Activated T-cell treated with anti-CD3 and anti-CD28 coated beads, Interleukin-2, amount 50 U/mL, for 72 hours (primary cell): ENCODE measurements at regions not wholly inside any gene's neighbourhood (a gene's known extent, or its start where the extent isn't known, plus 50 kb on each side); places are given as distances from the start of the nearest gene placed in this dataset.
"Not testable (repeated sequence)": the region's sequence is repeated elsewhere in the genome, so short reads cannot be mapped to it uniquely, and the experiment has no call there.

Source experiments
- ATAC-seq, 2 donors: fragments of 150-1000 bp; cut with Tn5 transposase; replicated peaks in 1 of 2; 2 replicates each; pipeline ENCODE4 v1.10.0; 2021; ENCODE audit warnings: moderate library complexity in 2 of 2, mild to moderate bottlenecking in 1 of 2
- DNase-seq, 2 donors: peaks; one replicate each; pipeline ENCODE4 v3.0.0; 2021 to 2022; ENCODE audit warnings: mixed read lengths in 1 of 2
- H3K27ac Mint-ChIP-seq: one replicate; pipeline ENCODE4 v1.8.0; 2022; ENCODE audit warnings: mild to moderate bottlenecking, moderate library complexity, mixed read lengths
- H3K27me3 Mint-ChIP-seq: one replicate; pipeline ENCODE4 v1.8.0; 2022; ENCODE audit warnings: low read depth, mixed read lengths
- H3K36me3 Mint-ChIP-seq, 2 donors: one replicate each; pipeline ENCODE4 v1.8.0; 2022; ENCODE audit warnings: mixed read lengths in 2 of 2, mild to moderate bottlenecking in 1 of 2; ENCODE audit not compliant: insufficient read depth in 2 of 2
- H3K4me1 Mint-ChIP-seq: one replicate; pipeline ENCODE4 v1.8.0; 2022; ENCODE audit warnings: low read depth, mixed read lengths
- H3K4me3 Mint-ChIP-seq, 2 donors: one replicate each; pipeline ENCODE4 v1.8.0; 2022; ENCODE audit warnings: mild to moderate bottlenecking in 2 of 2, mixed read lengths in 2 of 2, moderate library complexity in 2 of 2
- H3K9me3 Mint-ChIP-seq, 2 donors: one replicate each; pipeline ENCODE4 v1.8.0; 2022; ENCODE audit warnings: mixed read lengths in 2 of 2

- DNase-seq (no peak), ATAC-seq (no peak)
- no peaks in the 10 kb centered on the region for H3K4me1 Mint-ChIP-seq
- H3K36me3 Mint-ChIP-seq = peaks cover 4 to 14% of the 10 kb centered on the region in 2 donors
- peaks cover 6 to 8% of the 10 kb centered on the region in 2 donors for H3K9me3 Mint-ChIP-seq
- H3K27me3 Mint-ChIP-seq = peaks cover 6% of the 10 kb centered on the region
- H3K27ac Mint-ChIP-seq = no peak overlapping the region
- no peak overlapping the region for H3K4me3 Mint-ChIP-seq
These were observed 179.9 kb upstream of the TSHZ3 start for GRCh38 chr19:31529121-31529520.

DNA sequence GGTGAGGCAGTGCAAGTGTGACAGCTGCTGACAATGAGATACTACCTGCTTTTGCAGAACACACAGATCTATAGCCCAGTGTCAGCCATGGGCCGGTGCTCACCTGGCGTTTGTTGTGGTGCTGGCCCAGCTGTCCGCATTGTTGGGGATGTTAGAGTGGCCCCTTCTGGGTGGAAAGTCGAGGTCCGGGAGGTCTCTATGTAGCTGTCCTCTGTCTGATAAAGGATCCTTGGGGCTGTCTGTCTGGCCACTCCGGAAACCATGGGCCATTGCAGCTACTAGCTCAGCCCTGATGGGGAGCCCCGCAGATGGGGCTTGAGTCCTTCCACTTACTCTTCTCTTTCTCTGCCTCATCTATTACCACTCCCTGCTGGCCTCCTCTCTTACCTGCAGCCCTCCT, 181.5 kb upstream of the TSHZ3 start:
- Mint-ChIP-seq H3K27me3 (peaks cover 6% of the 10 kb centered on the region), H3K36me3 (peaks cover under 1 to 9% of the 10 kb centered on the region in 2 donors), H3K9me3 (peaks cover 2% of the 10 kb centered on the region in 2 donors), H3K4me3 (no peak overlapping the region), H3K4me1 (no peaks in the 10 kb centered on the region), H3K27ac (no peak overlapping the region)
- no peak for DNase-seq
- no peak for ATAC-seq

GRCh38 chr19:31531326-31531725, 182.1 kb upstream of the TSHZ3 start:
- DNase-seq (no peak), ATAC-seq (no peak)
- peaks cover 2% of the 10 kb centered on the region in 2 donors for H3K9me3 Mint-ChIP-seq
- H3K4me3 Mint-ChIP-seq = no peak overlapping the region
- H3K36me3 Mint-ChIP-seq = peaks cover 0 to 4% of the 10 kb centered on the region in 2 donors
- no peak overlapping the region for H3K27ac Mint-ChIP-seq
- peaks cover 6% of the 10 kb centered on the region for H3K27me3 Mint-ChIP-seq
- H3K4me1 Mint-ChIP-seq = no peaks in the 10 kb centered on the region

GRCh38 chr19:31532034-31532433, 182.8 kb upstream of the TSHZ3 start:
- peaks cover 0 to 3% of the 10 kb centered on the region in 2 donors for H3K36me3 Mint-ChIP-seq
- ATAC-seq (no peak), DNase-seq (no peak)
- peaks cover 6% of the 10 kb centered on the region for H3K27me3 Mint-ChIP-seq
- no peak overlapping the region for H3K27ac Mint-ChIP-seq
- no peaks in the 10 kb centered on the region for H3K4me1 Mint-ChIP-seq
- peaks cover 0 to 2% of the 10 kb centered on the region in 2 donors for H3K9me3 Mint-ChIP-seq
- H3K4me3 Mint-ChIP-seq = no peak overlapping the region

GRCh38 chr19:31533114-31533513, 183.9 kb upstream of the TSHZ3 start:
- ATAC-seq (no peak), DNase-seq (no peak)
- no peak overlapping the region for H3K27ac Mint-ChIP-seq
- peaks cover 6% of the 10 kb centered on the region for H3K27me3 Mint-ChIP-seq
- peaks cover 0 to under 1% of the 10 kb centered on the region in 2 donors for H3K36me3 Mint-ChIP-seq
- H3K9me3 Mint-ChIP-seq = peaks cover 0 to 6% of the 10 kb centered on the region in 2 donors
- no peaks in the 10 kb centered on the region for H3K4me1 Mint-ChIP-seq
- no peak overlapping the region for H3K4me3 Mint-ChIP-seq

GRCh38 chr19:31534231-31534630, 185.0 kb upstream of the TSHZ3 start:
- ATAC-seq (no peak), DNase-seq (no peak)
- Mint-ChIP-seq H3K4me3 (no peak overlapping the region), H3K27ac (no peak overlapping the region), H3K4me1 (no peaks in the 10 kb centered on the region), H3K9me3 (peaks cover 0 to 7% of the 10 kb centered on the region in 2 donors), H3K27me3 (peaks cover 6% of the 10 kb centered on the region), H3K36me3 (peaks cover 1 to 2% of the 10 kb centered on the region in 2 donors)

DNA sequence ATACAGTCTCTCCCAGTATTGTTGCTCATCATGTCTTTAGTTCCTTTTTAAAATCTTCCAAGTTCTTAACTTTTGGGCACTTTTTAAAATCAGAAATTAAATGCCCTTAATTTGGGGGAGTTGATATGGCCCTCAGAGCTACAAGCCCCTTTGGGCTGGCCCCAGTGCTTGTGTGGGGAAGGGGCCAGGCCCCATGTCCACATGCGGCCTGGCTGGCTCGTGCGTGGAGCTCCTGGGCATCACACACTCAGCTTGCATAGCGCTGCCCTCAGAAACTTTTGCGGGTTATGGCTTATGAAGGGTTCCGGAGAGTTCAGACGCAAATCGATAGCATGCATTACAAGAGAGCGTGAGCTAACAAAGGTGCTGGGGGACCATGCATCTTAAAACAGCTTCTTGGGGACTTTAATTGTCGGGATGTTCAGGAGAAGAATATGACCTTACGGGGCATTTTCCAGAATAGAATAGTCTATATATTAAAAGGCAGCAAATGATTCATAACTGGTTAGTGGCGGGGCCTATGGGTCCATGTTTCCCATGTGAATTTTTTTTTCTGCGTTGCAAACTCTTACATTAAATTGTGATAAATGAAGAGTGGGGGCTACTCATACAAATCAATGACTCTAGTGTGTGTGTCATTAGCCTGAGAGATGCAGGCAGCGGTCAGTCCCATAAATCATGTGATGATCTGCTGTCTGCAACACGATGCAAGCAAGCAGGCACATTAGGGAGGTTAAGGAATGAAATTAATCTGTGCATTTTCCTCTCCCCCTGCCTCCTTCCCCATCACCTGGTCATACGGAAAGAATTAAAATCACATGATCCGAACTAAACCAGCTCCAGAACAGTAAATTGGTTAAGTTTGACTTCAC, 185.8 kb upstream of the TSHZ3 start:
- Mint-ChIP-seq H3K36me3 (peaks cover 1 to 2% of the 10 kb centered on the region in 2 donors), H3K27me3 (peaks cover 6% of the 10 kb centered on the region), H3K4me3 (no peak overlapping the region), H3K27ac (no peak overlapping the region), H3K4me1 (no peaks in the 10 kb centered on the region), H3K9me3 (peaks cover 0 to 7% of the 10 kb centered on the region in 2 donors)
- no peak for DNase-seq
- no peak for ATAC-seq

GRCh38 chr19:31535691-31536460, 186.6 kb upstream of the TSHZ3 start:
- H3K4me3 Mint-ChIP-seq = no peak overlapping the region
- peaks cover 6% of the 10 kb centered on the region for H3K27me3 Mint-ChIP-seq
- H3K4me1 Mint-ChIP-seq = no peaks in the 10 kb centered on the region
- no peak overlapping the region for H3K27ac Mint-ChIP-seq
- peaks cover 1 to 2% of the 10 kb centered on the region in 2 donors for H3K36me3 Mint-ChIP-seq
- H3K9me3 Mint-ChIP-seq = peaks cover 0 to 7% of the 10 kb centered on the region in 2 donors
- ATAC-seq (no peak), DNase-seq (no peak)

GRCh38 chr19:31537136-31537535, 187.9 kb upstream of the TSHZ3 start:
- Mint-ChIP-seq H3K27ac (no peak overlapping the region), H3K4me3 (no peak overlapping the region), H3K36me3 (peaks cover 1 to 2% of the 10 kb centered on the region in 2 donors), H3K9me3 (peaks cover 0 to 7% of the 10 kb centered on the region in 2 donors), H3K27me3 (peaks cover 12% of the 10 kb centered on the region), H3K4me1 (no peaks in the 10 kb centered on the region)
- no peak for ATAC-seq
- DNase-seq = no peak

DNA sequence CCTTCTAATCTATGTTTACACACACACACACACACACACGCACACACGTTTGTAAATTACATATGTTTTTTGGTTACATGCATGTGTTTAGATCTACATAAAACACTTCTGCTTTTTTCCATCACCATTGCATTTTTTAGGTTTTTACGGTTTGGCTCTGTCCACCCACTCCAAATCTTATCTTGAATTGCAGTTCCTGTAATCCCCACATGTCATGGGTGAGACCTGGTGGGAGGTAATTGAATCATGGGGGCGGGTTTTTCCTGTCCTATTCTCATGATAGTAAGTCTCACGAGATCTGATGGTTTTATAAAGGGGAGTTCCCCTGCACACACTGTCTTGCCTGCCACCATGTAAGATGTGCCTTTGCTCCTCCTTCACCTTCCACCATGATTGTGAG, 188.7 kb upstream of the TSHZ3 start:
- H3K27ac Mint-ChIP-seq, H3K4me1 Mint-ChIP-seq, H3K36me3 Mint-ChIP-seq, H3K4me3 Mint-ChIP-seq, ATAC-seq, DNase-seq, H3K9me3 Mint-ChIP-seq: not testable (repeated sequence)
- H3K27me3 Mint-ChIP-seq = peaks cover 12% of the 10 kb centered on the region

- Mint-ChIP-seq H3K36me3 (peaks cover 1 to 2% of the 10 kb centered on the region in 2 donors), H3K4me1 (no peaks in the 10 kb centered on the region), H3K27me3 (peaks cover 12% of the 10 kb centered on the region), H3K9me3 (peaks cover 0 to 5% of the 10 kb centered on the region in 2 donors), H3K27ac (no peak overlapping the region), H3K4me3 (no peak overlapping the region)
- ATAC-seq (no peak), DNase-seq (no peak)
These were observed 189.6 kb upstream of the TSHZ3 start for GRCh38 chr19:31538879-31539278.

DNA sequence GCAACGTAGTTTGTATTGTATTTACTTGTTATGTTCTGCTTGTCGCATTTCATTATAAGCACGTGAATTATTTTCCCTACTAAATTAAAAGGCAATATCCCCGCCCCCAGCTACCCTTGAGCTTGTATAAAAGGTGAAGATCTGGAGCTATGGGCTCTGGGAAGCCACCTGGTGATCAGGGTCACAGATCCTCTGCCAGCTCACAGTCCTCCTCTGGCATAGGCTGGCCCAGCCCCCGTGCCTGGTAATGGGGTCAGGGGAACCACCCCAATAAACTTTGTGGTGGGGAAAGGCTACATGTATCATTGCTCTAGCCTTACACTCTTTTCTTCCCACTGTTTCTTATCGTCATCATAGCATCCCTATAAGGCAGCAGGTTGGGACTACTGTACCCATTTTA, 190.2 kb upstream of the TSHZ3 start:
- Mint-ChIP-seq H3K4me1 (no peaks in the 10 kb centered on the region), H3K4me3 (no peak overlapping the region), H3K27me3 (peaks cover 12% of the 10 kb centered on the region), H3K9me3 (peaks cover 0 to 5% of the 10 kb centered on the region in 2 donors), H3K27ac (no peak overlapping the region), H3K36me3 (peaks cover 1 to 2% of the 10 kb centered on the region in 2 donors)
- no peak for ATAC-seq
- no peak for DNase-seq

DNA sequence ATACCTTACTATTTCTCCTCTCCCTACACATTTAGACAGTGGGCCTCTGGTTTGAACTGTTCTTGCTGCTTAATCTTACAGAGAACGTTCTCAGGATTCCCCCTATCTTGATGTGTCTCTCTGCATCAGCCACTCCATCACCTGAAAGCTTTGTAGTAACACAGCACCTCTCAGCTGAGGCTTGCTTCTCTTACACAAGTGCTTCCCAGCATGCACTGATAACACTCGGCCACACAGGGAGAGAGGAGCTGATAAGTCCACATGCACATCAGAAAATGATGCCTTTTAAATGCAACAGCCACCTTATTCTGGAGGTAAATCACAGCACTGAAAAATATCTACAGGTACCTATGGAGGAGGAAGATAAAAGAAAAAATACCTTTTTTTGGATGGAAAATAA, 192.2 kb upstream of the TSHZ3 start:
- no peak for DNase-seq
- ATAC-seq = no peak
- H3K36me3 Mint-ChIP-seq = peaks cover 1 to 2% of the 10 kb centered on the region in 2 donors
- no peaks in the 10 kb centered on the region for H3K4me1 Mint-ChIP-seq
- peaks cover 0 to 5% of the 10 kb centered on the region in 2 donors for H3K9me3 Mint-ChIP-seq
- H3K4me3 Mint-ChIP-seq = no peak overlapping the region
- H3K27ac Mint-ChIP-seq = no peak overlapping the region
- H3K27me3 Mint-ChIP-seq = peaks cover 12% of the 10 kb centered on the region
